H9 (cell line): ENCODE measurements at regions not wholly inside any gene's neighbourhood (a gene's known extent, or its start where the extent isn't known, plus 50 kb on each side); places are given as distances from the start of the nearest gene placed in this dataset.

ENCODE experiments used
- DNase-seq: peaks from one replicate; pipeline ENCODE4 v3.0.0-alpha.2; 2017
- H2AFZ ChIP-seq: one replicate; pipeline ENCODE4 v1.6.1; 2013; ENCODE audit warnings: mild to moderate bottlenecking, low read length, control low read depth, moderate library complexity
- H2AK5ac ChIP-seq: 2 replicates; pipeline ENCODE4 v1.6.1; 2013; ENCODE audit warnings: low read length, control low read depth, mixed read lengths; ENCODE audit not compliant: insufficient read length
- H2BK120ac ChIP-seq: one replicate; pipeline ENCODE4 v1.6.1; 2013; ENCODE audit warnings: low read depth, mild to moderate bottlenecking, low read length, control low read depth, inconsistent platforms; ENCODE audit not compliant: poor library complexity, severe bottlenecking
- H2BK12ac ChIP-seq: 2 replicates; pipeline ENCODE4 v1.6.1; 2013; ENCODE audit warnings: low read length, control low read depth, mixed read lengths, low read depth; ENCODE audit not compliant: insufficient read length
- H2BK15ac ChIP-seq: 2 replicates; pipeline ENCODE4 v1.6.1; 2013; ENCODE audit warnings: low read depth, low read length, control low read depth
- H2BK20ac ChIP-seq: one replicate; pipeline ENCODE4 v1.6.1; 2013; ENCODE audit warnings: low read depth, mild to moderate bottlenecking, low read length, control low read depth, inconsistent platforms; ENCODE audit not compliant: poor library complexity, severe bottlenecking
- H2BK5ac ChIP-seq: 2 replicates; pipeline ENCODE4 v1.6.1; 2013; ENCODE audit warnings: low read length, control low read depth, mixed read lengths; ENCODE audit not compliant: insufficient read length
- H3K14ac ChIP-seq: 2 replicates; pipeline ENCODE4 v1.6.1; 2013; ENCODE audit warnings: low read length, control low read depth; ENCODE audit not compliant: insufficient read depth
- H3K18ac ChIP-seq: 2 replicates; pipeline ENCODE4 v1.6.1; 2013; ENCODE audit warnings: low read depth, mild to moderate bottlenecking, mixed read lengths, low read length, control low read depth; ENCODE audit not compliant: insufficient read length
- H3K23ac ChIP-seq: 2 replicates; pipeline ENCODE4 v1.6.1; 2013; ENCODE audit warnings: low read length, control low read depth, mixed read lengths, low read depth; ENCODE audit not compliant: insufficient read length
- H3K23me2 ChIP-seq: 2 replicates; pipeline ENCODE4 v1.6.1; 2013; ENCODE audit warnings: low read depth, mild to moderate bottlenecking, mixed read lengths, low read length, control low read depth; ENCODE audit not compliant: insufficient read length, poor library complexity, severe bottlenecking
- H3K27ac ChIP-seq: 2 replicates; pipeline ENCODE4 v1.5.1; 2013; ENCODE audit warnings: low read length, control low read depth, mixed read lengths, low read depth; ENCODE audit not compliant: insufficient read length
- H3K27me3 ChIP-seq: 2 replicates; pipeline ENCODE4 v1.6.1; 2013; ENCODE audit warnings: low read length, control low read depth, inconsistent platforms; ENCODE audit not compliant: insufficient read depth
- H3K4ac ChIP-seq: 2 replicates; pipeline ENCODE4 v1.6.1; 2013; ENCODE audit warnings: low read depth, mild to moderate bottlenecking, control low read depth, inconsistent platforms, low read length, moderate library complexity
- H3K4me1 ChIP-seq: 2 replicates; pipeline ENCODE4 v1.6.1; 2013; ENCODE audit warnings: low read length, control low read depth, inconsistent platforms; ENCODE audit not compliant: insufficient read depth
- H3K4me2 ChIP-seq: 2 replicates; pipeline ENCODE4 v1.6.1; 2013; ENCODE audit warnings: low read length, control low read depth, mixed read lengths; ENCODE audit not compliant: insufficient read length, insufficient read depth
- H3K56ac ChIP-seq: 2 replicates; pipeline ENCODE4 v1.6.1; 2013; ENCODE audit warnings: low read depth, mild to moderate bottlenecking, mixed read lengths, low read length, control low read depth; ENCODE audit not compliant: insufficient read length
- H3K79me1 ChIP-seq: 2 replicates; pipeline ENCODE4 v1.6.1; 2013; ENCODE audit warnings: low read depth, mild to moderate bottlenecking, moderate library complexity, low read length, control low read depth, inconsistent platforms; ENCODE audit not compliant: insufficient read depth, poor library complexity, severe bottlenecking
- H3K79me2 ChIP-seq: 2 replicates; pipeline ENCODE4 v1.6.1; 2013; ENCODE audit warnings: low read length, control low read depth, inconsistent platforms; ENCODE audit not compliant: insufficient read depth
- H3K9ac ChIP-seq: 2 replicates; pipeline ENCODE4 v1.6.1; 2013; ENCODE audit warnings: low read length, control low read depth, mixed read lengths; ENCODE audit not compliant: insufficient read length; ENCODE audit errors: extremely low read depth
- H3K9me3 ChIP-seq: one replicate; pipeline ENCODE4 v1.6.1; 2013; ENCODE audit warnings: low read depth, low read length, inconsistent platforms; ENCODE audit not compliant: control insufficient read depth
- H3T11ph ChIP-seq: one replicate; pipeline ENCODE4 v1.6.1; 2013; ENCODE audit warnings: mild to moderate bottlenecking, low read length, control low read depth, inconsistent platforms
- H4K20me1 ChIP-seq: one replicate; pipeline ENCODE4 v1.6.1; 2013; ENCODE audit not compliant: control insufficient read depth, insufficient read length, insufficient read depth
- H4K5ac ChIP-seq: 2 replicates; pipeline ENCODE4 v1.6.1; 2013; ENCODE audit warnings: low read depth, mild to moderate bottlenecking, mixed read lengths, low read length, control low read depth; ENCODE audit not compliant: insufficient read length
- H4K8ac ChIP-seq: replicated peaks from 2 replicates; pipeline ENCODE4 v1.6.1; 2013; ENCODE audit warnings: low read length, control low read depth, mixed read lengths, low read depth; ENCODE audit not compliant: insufficient read length
- H4K91ac ChIP-seq: 2 replicates; pipeline ENCODE4 v1.6.1; 2013; ENCODE audit warnings: low read depth, mild to moderate bottlenecking, moderate library complexity, mixed read lengths, low read length, control low read depth; ENCODE audit not compliant: insufficient read length
- H3K27ac Mint-ChIP-seq, 3 experiments: 2 replicates in 2 of 3; 3 replicates in 1 of 3; pipeline ENCODE4 v1.8.0; 2020 to 2021; ENCODE audit warnings: mixed read lengths in 3 of 3, mild to moderate bottlenecking in 1 of 3, moderate library complexity in 1 of 3
- H3K27me3 Mint-ChIP-seq: 2 replicates; pipeline ENCODE4 v1.8.0; 2021; ENCODE audit warnings: low read depth, mild to moderate bottlenecking, moderate library complexity, mixed read lengths
- H3K36me3 Mint-ChIP-seq, 3 experiments: 2 replicates in 2 of 3; 3 replicates in 1 of 3; pipeline ENCODE4 v1.8.0; 2020 to 2021; ENCODE audit warnings: low read depth in 3 of 3, mixed read lengths in 3 of 3; ENCODE audit not compliant: insufficient read depth in 1 of 3
- H3K4me1 Mint-ChIP-seq, 2 experiments: 2 replicates each; pipeline ENCODE4 v1.8.0; 2020; ENCODE audit warnings: mixed read lengths in 2 of 2
- H3K4me3 Mint-ChIP-seq, 2 experiments: 2 replicates in 1 of 2; 3 replicates in 1 of 2; pipeline ENCODE4 v1.8.0; 2020 to 2021; ENCODE audit warnings: mild to moderate bottlenecking in 2 of 2, mixed read lengths in 2 of 2, moderate library complexity in 1 of 2
- H3K9me3 Mint-ChIP-seq, 2 experiments: 2 replicates in 1 of 2; 3 replicates in 1 of 2; pipeline ENCODE4 v1.8.0; 2020; ENCODE audit warnings: mild to moderate bottlenecking in 2 of 2, mixed read lengths in 2 of 2, moderate library complexity in 1 of 2
- WGBS: extraction: QIAGEN DNeasy Blood & Tissue Kit; methylation state at CpG from one replicate; pipeline ENCODE4 v1.1.7; 2013; ENCODE audit warnings: missing lambda C conversion rate, low lambda C conversion rate, mixed read lengths; ENCODE audit not compliant: insufficient read length; ENCODE audit errors: extremely low coverage; 5-methylcytosine and 5-hydroxymethylcytosine counted together
- TF ChIP-seq, protein P1 (sequence below): fragments of 200-600 bp; sonication (generic); conservative IDR thresholded peaks from 3 replicates; pipeline ENCODE4 v1.8.0; 2021; ENCODE audit warnings: antibody characterized with exemption, mild to moderate bottlenecking

DNA sequence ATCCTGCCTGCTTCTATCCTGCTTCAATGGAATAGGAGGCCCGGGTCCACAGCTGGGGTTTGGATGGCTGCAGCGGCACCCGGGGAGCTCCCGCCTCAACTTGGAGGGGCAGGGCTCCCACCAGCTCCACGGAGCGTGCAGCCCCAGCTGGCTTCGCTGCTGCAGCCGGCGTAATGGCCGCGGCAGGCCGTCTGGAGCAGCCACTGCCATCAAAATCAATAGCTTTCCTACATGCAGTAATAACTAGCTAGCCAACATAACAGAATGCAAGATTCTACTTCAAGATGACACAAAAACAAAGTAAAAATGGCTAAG, 154.2 kb upstream of the RMP24 start:
- Histone ChIP-seq H3K56ac (no peak overlapping the region), H2AFZ (no peak overlapping the region), H3K9me3 (no peaks in the 10 kb centered on the region)

More for the DNA sequence above, 154.2 kb upstream of the RMP24 start:
- Histone ChIP-seq H2BK5ac (no peak overlapping the region), H2BK12ac (no peak overlapping the region), H3K27me3 (no peaks in the 10 kb centered on the region), H4K5ac (no peak overlapping the region), H4K91ac (no peak overlapping the region), H3T11ph (no peak overlapping the region), H3K79me1 (no peaks in the 10 kb centered on the region), H4K8ac (no peak overlapping the region), H3K4me1 (0 out of 2 replicates have a peak, but pooled peaks cover 3% of the 10 kb centered on the region), H3K79me2 (no peaks in the 10 kb centered on the region), H3K23me2 (no peaks in the 10 kb centered on the region), H3K23ac (no peak overlapping the region), H2AK5ac (no peak overlapping the region), H2BK120ac (no peak overlapping the region), H4K20me1 (no peaks in the 10 kb centered on the region), H3K18ac (no peak overlapping the region), H2BK15ac (no peak overlapping the region), H3K4ac (no peak overlapping the region), H3K14ac (no peak overlapping the region), H3K4me2 (no peak overlapping the region), H3K27ac (no peak overlapping the region), H2BK20ac (no peak overlapping the region), H3K9ac (no peak overlapping the region)
- Mint-ChIP-seq H3K4me3 (no peak overlapping the region), H3K27me3 (no peaks in the 10 kb centered on the region), H3K9me3 (peaks cover 8 to 20% of the 10 kb centered on the region in 2 experiments; a peak in 4 of 5 replicates), H3K36me3 (peaks cover 5 to 28% (median 11%) of the 10 kb centered on the region in 3 experiments), H3K4me1 (peaks cover 8 to 15% of the 10 kb centered on the region in 2 experiments), H3K27ac (no peak overlapping the region)
- no CpG with 5 or more reads among the region's 12 CpGs for WGBS
- TF ChIP-seq, protein P1, sequence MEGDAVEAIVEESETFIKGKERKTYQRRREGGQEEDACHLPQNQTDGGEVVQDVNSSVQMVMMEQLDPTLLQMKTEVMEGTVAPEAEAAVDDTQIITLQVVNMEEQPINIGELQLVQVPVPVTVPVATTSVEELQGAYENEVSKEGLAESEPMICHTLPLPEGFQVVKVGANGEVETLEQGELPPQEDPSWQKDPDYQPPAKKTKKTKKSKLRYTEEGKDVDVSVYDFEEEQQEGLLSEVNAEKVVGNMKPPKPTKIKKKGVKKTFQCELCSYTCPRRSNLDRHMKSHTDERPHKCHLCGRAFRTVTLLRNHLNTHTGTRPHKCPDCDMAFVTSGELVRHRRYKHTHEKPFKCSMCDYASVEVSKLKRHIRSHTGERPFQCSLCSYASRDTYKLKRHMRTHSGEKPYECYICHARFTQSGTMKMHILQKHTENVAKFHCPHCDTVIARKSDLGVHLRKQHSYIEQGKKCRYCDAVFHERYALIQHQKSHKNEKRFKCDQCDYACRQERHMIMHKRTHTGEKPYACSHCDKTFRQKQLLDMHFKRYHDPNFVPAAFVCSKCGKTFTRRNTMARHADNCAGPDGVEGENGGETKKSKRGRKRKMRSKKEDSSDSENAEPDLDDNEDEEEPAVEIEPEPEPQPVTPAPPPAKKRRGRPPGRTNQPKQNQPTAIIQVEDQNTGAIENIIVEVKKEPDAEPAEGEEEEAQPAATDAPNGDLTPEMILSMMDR = no peak
- no peak for DNase-seq
